Neural progenitor cell (in vitro differentiated cells): ENCODE measurements at regions not wholly inside any gene's neighbourhood (a gene's known extent, or its start where the extent isn't known, plus 50 kb on each side); places are given as distances from the start of the nearest gene placed in this dataset.

ENCODE experiments used
- DNase-seq: peaks from one replicate; pipeline ENCODE4 v3.0.0-alpha.2; 2016; ENCODE audit warnings: low spot score
- H2AFZ ChIP-seq: fragments of 200-600 bp; sonication (generic); replicated peaks from 2 replicates; pipeline ENCODE4 v1.6.1; 2016; ENCODE audit warnings: antibody characterized with exemption
- H3F3A ChIP-seq: fragments of 200-600 bp; sonication (generic); 2 replicates; pipeline ENCODE4 v1.6.1; 2016; ENCODE audit warnings: antibody characterized with exemption, low read depth
- H3K27ac ChIP-seq: fragments of 200-600 bp; sonication (generic); 2 replicates; pipeline ENCODE4 v1.5.1; 2016; ENCODE audit warnings: mild to moderate bottlenecking
- H3K27me3 ChIP-seq: fragments of 200-600 bp; sonication (generic); 2 replicates; pipeline ENCODE4 v1.6.1; 2016; ENCODE audit warnings: mild to moderate bottlenecking, moderate library complexity
- H3K36me3 ChIP-seq: fragments of 200-600 bp; sonication (generic); 2 replicates; pipeline ENCODE4 v1.5.1; 2016
- H3K4me1 ChIP-seq: fragments of 200-600 bp; sonication (generic); 2 replicates; pipeline ENCODE4 v1.6.1; 2016; ENCODE audit warnings: mixed run types
- H3K4me2 ChIP-seq: fragments of 200-600 bp; sonication (generic); 2 replicates; pipeline ENCODE4 v1.6.1; 2016
- H3K4me3 ChIP-seq: fragments of 200-600 bp; sonication (generic); 2 replicates; pipeline ENCODE4 v1.5.1; 2016
- H3K79me2 ChIP-seq: fragments of 200-600 bp; sonication (generic); 2 replicates; pipeline ENCODE4 v1.6.1; 2016; ENCODE audit warnings: low read depth
- H3K9ac ChIP-seq: fragments of 200-600 bp; sonication (generic); 2 replicates; pipeline ENCODE4 v1.6.1; 2016
- H3K9me3 ChIP-seq: fragments of 200-600 bp; sonication (generic); 2 replicates; pipeline ENCODE4 v1.5.1; 2016; ENCODE audit warnings: low read depth
- H4K20me1 ChIP-seq: fragments of 200-600 bp; sonication (generic); 2 replicates; pipeline ENCODE4 v1.6.1; 2016; ENCODE audit warnings: low read depth
- H3K27ac Mint-ChIP-seq: 3 replicates; pipeline ENCODE4 v1.8.0; 2021; ENCODE audit warnings: mixed read lengths
- H3K27me3 Mint-ChIP-seq: 2 replicates; pipeline ENCODE4 v1.8.0; 2022; ENCODE audit warnings: low read depth, mild to moderate bottlenecking, inconsistent platforms, moderate library complexity, mixed read lengths; ENCODE audit not compliant: insufficient read depth
- H3K36me3 Mint-ChIP-seq: 3 replicates; pipeline ENCODE4 v1.8.0; 2021; ENCODE audit warnings: mixed read lengths
- H3K4me1 Mint-ChIP-seq: 3 replicates; pipeline ENCODE4 v1.8.0; 2021; ENCODE audit warnings: mixed read lengths
- H3K4me3 Mint-ChIP-seq: 3 replicates; pipeline ENCODE4 v1.8.0; 2021; ENCODE audit warnings: mild to moderate bottlenecking, moderate library complexity, mixed read lengths
- H3K9me3 Mint-ChIP-seq: 3 replicates; pipeline ENCODE4 v1.8.0; 2020; ENCODE audit warnings: mixed read lengths
- CTCF ChIP-seq: fragments of 200-600 bp; sonication (generic); IDR thresholded peaks from 2 replicates; pipeline ENCODE4 v1.5.1; 2017; ENCODE audit warnings: antibody characterized with exemption, mild to moderate bottlenecking
- EZH2 ChIP-seq: fragments of 200-600 bp; sonication (generic); IDR thresholded peaks from 2 replicates; pipeline ENCODE4 v1.6.1; 2017; ENCODE audit warnings: antibody characterized with exemption, mild to moderate bottlenecking, moderate library complexity
- EZH2phosphoT487 ChIP-seq: fragments of 200-600 bp; sonication (generic); IDR thresholded peaks from 2 replicates; pipeline ENCODE4 v1.6.1; 2017; ENCODE audit warnings: antibody characterized with exemption

- Mint-ChIP-seq H3K4me3 (no peak overlapping the region), H3K27me3 (no peaks in the 10 kb centered on the region), H3K9me3 (no peaks in the 10 kb centered on the region), H3K4me1 (no peaks in the 10 kb centered on the region), H3K36me3 (no peaks in the 10 kb centered on the region), H3K27ac (no peak overlapping the region)
- DNase-seq = no peak
- H3K79me2 ChIP-seq = no peaks in the 10 kb centered on the region
- no peak for TF ChIP-seq EZH2
- no peak for TF ChIP-seq CTCF
- no peak for TF ChIP-seq EZH2phosphoT487
- H2AFZ ChIP-seq = no peak overlapping the region
- no peaks in the 10 kb centered on the region for H3K4me1 ChIP-seq
- H3K27ac ChIP-seq = no peak overlapping the region
- no peak overlapping the region for H3K9ac ChIP-seq
- H4K20me1 ChIP-seq = no peaks in the 10 kb centered on the region
- H3F3A ChIP-seq = no peaks in the 10 kb centered on the region
- no peak overlapping the region for H3K4me2 ChIP-seq
- no peaks in the 10 kb centered on the region for H3K9me3 ChIP-seq
- no peak overlapping the region for H3K4me3 ChIP-seq
- no peaks in the 10 kb centered on the region for H3K27me3 ChIP-seq
- H3K36me3 ChIP-seq = no peaks in the 10 kb centered on the region
Observed at GRCh38 chr6:92176666-92177065, 1242.7 kb downstream of the EPHA7 start.

GRCh38 chr6:92174398-92175073, 1244.8 kb downstream of the EPHA7 start:
- Mint-ChIP-seq H3K9me3 (no peaks in the 10 kb centered on the region), H3K4me1 (peaks cover 2% of the 10 kb centered on the region), H3K4me3 (no peak overlapping the region), H3K27ac (no peak overlapping the region), H3K36me3 (no peaks in the 10 kb centered on the region), H3K27me3 (no peaks in the 10 kb centered on the region)
- TF ChIP-seq CTCF (no peak), EZH2 (no peak), EZH2phosphoT487 (no peak)
- DNase-seq = no peak
- Histone ChIP-seq H3K27ac (no peak overlapping the region), H4K20me1 (no peaks in the 10 kb centered on the region), H3K79me2 (no peaks in the 10 kb centered on the region), H3K4me3 (no peak overlapping the region), H3K9me3 (no peaks in the 10 kb centered on the region), H3K27me3 (no peaks in the 10 kb centered on the region), H3K4me2 (no peak overlapping the region), H2AFZ (no peak overlapping the region), H3K36me3 (no peaks in the 10 kb centered on the region), H3K9ac (no peak overlapping the region), H3F3A (no peaks in the 10 kb centered on the region), H3K4me1 (peaks cover 2% of the 10 kb centered on the region)

GRCh38 chr6:92169506-92169905, 1249.9 kb downstream of the EPHA7 start:
- peaks cover 3% of the 10 kb centered on the region for H3K4me1 Mint-ChIP-seq
- no peak overlapping the region for H3K4me3 Mint-ChIP-seq
- Histone ChIP-seq H2AFZ (no peak overlapping the region), H3K9ac (no peak overlapping the region), H3K4me1 (peaks cover 4% of the 10 kb centered on the region), H3K27ac (no peak overlapping the region), H4K20me1 (no peaks in the 10 kb centered on the region), H3K79me2 (no peaks in the 10 kb centered on the region), H3K4me2 (no peak overlapping the region), H3F3A (no peaks in the 10 kb centered on the region), H3K4me3 (no peak overlapping the region), H3K27me3 (no peaks in the 10 kb centered on the region), H3K36me3 (no peaks in the 10 kb centered on the region), H3K9me3 (no peaks in the 10 kb centered on the region)
- no peak for DNase-seq
- H3K27ac Mint-ChIP-seq = no peak overlapping the region
- no peaks in the 10 kb centered on the region for H3K27me3 Mint-ChIP-seq
- no peak for TF ChIP-seq EZH2
- no peak for TF ChIP-seq CTCF
- TF ChIP-seq EZH2phosphoT487 = no peak
- H3K36me3 Mint-ChIP-seq = no peaks in the 10 kb centered on the region
- H3K9me3 Mint-ChIP-seq = no peaks in the 10 kb centered on the region
